ENCODE measurements at regions not wholly inside any gene's neighbourhood (a gene's known extent, or its start where the extent isn't known, plus 50 kb on each side); places are given as distances from the start of the nearest gene placed in this dataset.

DNA sequence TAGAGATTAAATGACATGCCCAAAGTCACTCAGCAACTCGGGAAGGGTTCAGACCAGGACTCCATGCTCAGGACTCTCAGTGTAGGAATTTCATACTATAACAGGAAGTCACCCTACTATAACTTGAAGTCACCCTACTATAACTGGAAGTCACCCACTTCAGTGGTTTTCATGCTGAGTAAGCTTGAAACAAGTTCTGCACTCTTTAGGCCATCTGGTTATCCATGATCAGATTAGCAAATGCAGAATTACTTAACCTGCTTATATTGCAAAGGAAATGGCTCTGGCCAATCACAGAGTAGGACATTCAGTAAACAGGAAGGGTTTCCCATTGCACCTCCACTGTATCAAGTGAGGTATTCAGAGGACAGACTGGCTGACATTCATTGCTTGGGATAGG is 1240.4 kb downstream of the GATA3 start:
- ATAC-seq (no peak), DNase-seq (no peak)
- Histone ChIP-seq H3K4me3 (no peak overlapping the region), H3K4me1 (ENCODE audit: low read depth) (no peaks in the 10 kb centered on the region), H3K36me3 (ENCODE audit: low read depth) (no peaks in the 10 kb centered on the region), H3K9me3 (no peaks in the 10 kb centered on the region)
- intact Hi-C loops (cut with DNase I, micrococcal nuclease) = no loop called here
- TF ChIP-seq, protein P1, sequence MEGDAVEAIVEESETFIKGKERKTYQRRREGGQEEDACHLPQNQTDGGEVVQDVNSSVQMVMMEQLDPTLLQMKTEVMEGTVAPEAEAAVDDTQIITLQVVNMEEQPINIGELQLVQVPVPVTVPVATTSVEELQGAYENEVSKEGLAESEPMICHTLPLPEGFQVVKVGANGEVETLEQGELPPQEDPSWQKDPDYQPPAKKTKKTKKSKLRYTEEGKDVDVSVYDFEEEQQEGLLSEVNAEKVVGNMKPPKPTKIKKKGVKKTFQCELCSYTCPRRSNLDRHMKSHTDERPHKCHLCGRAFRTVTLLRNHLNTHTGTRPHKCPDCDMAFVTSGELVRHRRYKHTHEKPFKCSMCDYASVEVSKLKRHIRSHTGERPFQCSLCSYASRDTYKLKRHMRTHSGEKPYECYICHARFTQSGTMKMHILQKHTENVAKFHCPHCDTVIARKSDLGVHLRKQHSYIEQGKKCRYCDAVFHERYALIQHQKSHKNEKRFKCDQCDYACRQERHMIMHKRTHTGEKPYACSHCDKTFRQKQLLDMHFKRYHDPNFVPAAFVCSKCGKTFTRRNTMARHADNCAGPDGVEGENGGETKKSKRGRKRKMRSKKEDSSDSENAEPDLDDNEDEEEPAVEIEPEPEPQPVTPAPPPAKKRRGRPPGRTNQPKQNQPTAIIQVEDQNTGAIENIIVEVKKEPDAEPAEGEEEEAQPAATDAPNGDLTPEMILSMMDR (IDR thresholded peaks at IDR 0.05) = no peak

GRCh38 chr10:9296190-9296589 is 1241.7 kb downstream of the GATA3 start:
- DNase-seq (no peak), ATAC-seq (no peak)
- Histone ChIP-seq H3K4me1 (ENCODE audit: low read depth) (no peaks in the 10 kb centered on the region), H3K9me3 (no peaks in the 10 kb centered on the region), H3K36me3 (ENCODE audit: low read depth) (no peaks in the 10 kb centered on the region), H3K4me3 (no peak overlapping the region)
- TF ChIP-seq, protein P1 (IDR thresholded peaks at IDR 0.05) = no peak
- intact Hi-C loops (cut with DNase I, micrococcal nuclease) = no loop called here

DNA sequence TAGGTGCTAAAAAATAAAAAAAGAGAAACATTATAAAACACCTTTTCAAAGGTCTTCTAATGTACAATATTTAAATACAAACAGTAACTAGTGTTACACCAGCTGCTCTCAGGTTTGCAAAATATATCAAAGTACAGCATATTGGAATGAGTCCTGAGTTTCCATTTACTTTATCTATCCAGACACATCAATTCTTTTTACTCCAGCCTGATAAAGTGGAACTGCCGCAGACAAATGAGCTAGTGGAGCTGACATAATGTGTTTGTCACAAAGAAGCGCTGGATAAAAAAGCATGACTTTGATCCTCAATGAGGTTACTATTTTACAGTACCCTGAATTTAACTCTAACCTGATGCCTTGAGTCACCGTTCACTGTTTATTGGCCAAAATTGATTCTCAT is 1243.1 kb downstream of the GATA3 start:
- no peaks in the 10 kb centered on the region for H3K9me3 ChIP-seq
- DNase-seq = no peak
- H3K4me1 ChIP-seq (ENCODE audit: low read depth) = no peaks in the 10 kb centered on the region
- no peaks in the 10 kb centered on the region for H3K36me3 ChIP-seq (ENCODE audit: low read depth)
- TF ChIP-seq, protein P1 (IDR thresholded peaks at IDR 0.05) = no peak
- no peak overlapping the region for H3K4me3 ChIP-seq
- intact Hi-C loops (cut with DNase I, micrococcal nuclease) = no loop called here
- ATAC-seq = no peak

- TF ChIP-seq, protein P1 (IDR thresholded peaks at IDR 0.05) = no peak
- no peak for ATAC-seq
- intact Hi-C loops (cut with DNase I, micrococcal nuclease) = no loop called here
- Histone ChIP-seq H3K9me3 (no peaks in the 10 kb centered on the region), H3K36me3 (ENCODE audit: low read depth) (no peaks in the 10 kb centered on the region), H3K4me3 (no peak overlapping the region), H3K4me1 (ENCODE audit: low read depth) (no peaks in the 10 kb centered on the region)
- no peak for DNase-seq
Measured at GRCh38 chr10:9299966-9300365, 1245.5 kb downstream of the GATA3 start.

GRCh38 chr10:9301148-9301547 is 1246.7 kb downstream of the GATA3 start:
- no peaks in the 10 kb centered on the region for H3K9me3 ChIP-seq
- H3K4me3 ChIP-seq = no peak overlapping the region
- no peaks in the 10 kb centered on the region for H3K36me3 ChIP-seq (ENCODE audit: low read depth)
- H3K4me1 ChIP-seq (ENCODE audit: low read depth) = no peaks in the 10 kb centered on the region
- intact Hi-C loops (cut with DNase I, micrococcal nuclease) = no loop called here
- TF ChIP-seq, protein P1 (IDR thresholded peaks at IDR 0.05) = no peak
- no peak for ATAC-seq
- no peak for DNase-seq

DNA sequence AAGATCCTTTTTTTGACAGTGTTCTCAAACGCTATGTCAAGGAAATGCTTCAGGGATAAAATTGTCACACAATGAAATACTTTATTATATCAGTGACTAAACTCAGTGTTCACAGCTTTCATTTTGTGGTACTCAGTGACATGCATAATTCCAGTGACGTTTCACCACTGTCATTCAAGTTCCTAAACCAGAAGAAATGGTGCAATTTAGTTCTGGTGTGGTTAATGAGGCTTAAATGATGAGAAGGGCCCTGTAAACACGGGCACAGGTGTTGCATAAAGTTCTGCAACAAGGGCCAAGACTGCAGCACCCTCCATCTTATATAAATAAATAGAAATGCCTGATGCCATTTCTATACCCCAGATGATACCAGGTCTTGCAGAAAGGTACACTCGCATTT is 1247.1 kb downstream of the GATA3 start:
- Histone ChIP-seq H3K4me1 (ENCODE audit: low read depth) (no peaks in the 10 kb centered on the region), H3K4me3 (no peak overlapping the region), H3K9me3 (no peaks in the 10 kb centered on the region), H3K36me3 (ENCODE audit: low read depth) (no peaks in the 10 kb centered on the region)
- DNase-seq (no peak), ATAC-seq (no peak)
- intact Hi-C loops (cut with DNase I, micrococcal nuclease) = no loop called here
- TF ChIP-seq, protein P1 (IDR thresholded peaks at IDR 0.05) = no peak

Data from mucosa of descending colon (tissue), 3 donors.